ENCODE measurements at regions not wholly inside any gene's neighbourhood (a gene's known extent, or its start where the extent isn't known, plus 50 kb on each side); places are given as distances from the start of the nearest gene placed in this dataset.
A peak's percentile ranks its signal among the peaks of the same experiment; 100 is the strongest.
"Not testable (repeated sequence)": the region's sequence is repeated elsewhere in the genome, so short reads cannot be mapped to it uniquely, and the experiment has no call there.

- no peak for DNase-seq (ENCODE audit: low spot score)
Measured at GRCh38 chr19:34034318-34034846, 137.9 kb upstream of the LSM14A start.

GRCh38 chr19:34041925-34042521 is 130.3 kb upstream of the LSM14A start:
- DNase-seq (ENCODE audit: low spot score): peak; percentile 57

- DNase-seq (ENCODE audit: low spot score): no peak
Measured at GRCh38 chr19:34044021-34044420, 128.3 kb upstream of the LSM14A start.

- DNase-seq (ENCODE audit: low spot score): no peak
Measured at GRCh38 chr19:34049944-34050343, 122.4 kb upstream of the LSM14A start.

GRCh38 chr19:34050430-34050829 is 121.9 kb upstream of the LSM14A start:
- DNase-seq (ENCODE audit: low spot score): not testable (repeated sequence)

GRCh38 chr19:34051255-34051654 is 121.0 kb upstream of the LSM14A start:
- DNase-seq (ENCODE audit: low spot score): no peak

- DNase-seq (ENCODE audit: low spot score): no peak
Measured at GRCh38 chr19:34057155-34057554, 115.1 kb upstream of the LSM14A start.

- no peak for DNase-seq (ENCODE audit: low spot score)
Measured at GRCh38 chr19:34066007-34066643, 106.2 kb upstream of the LSM14A start.

- DNase-seq (ENCODE audit: low spot score): no peak
Measured at GRCh38 chr19:34067861-34068271, 104.4 kb upstream of the LSM14A start.

- DNase-seq (ENCODE audit: low spot score): no peak
Measured at GRCh38 chr19:34075661-34076091, 96.6 kb upstream of the LSM14A start.

- DNase-seq (ENCODE audit: low spot score): no peak
Measured at GRCh38 chr19:34082289-34083077, 89.8 kb upstream of the LSM14A start.

GRCh38 chr19:34084396-34085145 is 87.7 kb upstream of the LSM14A start:
- no peak for DNase-seq (ENCODE audit: low spot score)

- no peak for DNase-seq (ENCODE audit: low spot score)
Measured at GRCh38 chr19:34085336-34085735, 87.0 kb upstream of the LSM14A start.

- no peak for DNase-seq (ENCODE audit: low spot score)
Measured at GRCh38 chr19:34088292-34088691, 84.0 kb upstream of the LSM14A start.

GRCh38 chr19:34089566-34089965 is 82.7 kb upstream of the LSM14A start:
- DNase-seq (ENCODE audit: low spot score): no peak

GRCh38 chr19:34094960-34095359 is 77.3 kb upstream of the LSM14A start:
- no peak for DNase-seq (ENCODE audit: low spot score)

- DNase-seq (ENCODE audit: low spot score): not testable (repeated sequence)
Measured at GRCh38 chr19:34095411-34095810, 76.9 kb upstream of the LSM14A start.

- peak; percentile 34 for DNase-seq (ENCODE audit: low spot score)
Measured at GRCh38 chr19:34096020-34096915, 76.0 kb upstream of the LSM14A start.

- no peak for DNase-seq (ENCODE audit: low spot score)
Measured at GRCh38 chr19:34104096-34104495, 68.2 kb upstream of the LSM14A start.

- DNase-seq (ENCODE audit: low spot score): no peak
Measured at GRCh38 chr19:34104557-34104956, 67.7 kb upstream of the LSM14A start.

GRCh38 chr19:34109596-34109995 is 62.7 kb upstream of the LSM14A start:
- DNase-seq (ENCODE audit: low spot score): no peak
